Left lung (tissue), 4 donors: ENCODE measurements at regions not wholly inside any gene's neighbourhood (a gene's known extent, or its start where the extent isn't known, plus 50 kb on each side); places are given as distances from the start of the nearest gene placed in this dataset.

Experiments used
- ATAC-seq: fragments of 200-7000 bp; cut with Tn5 transposase; one replicate; pipeline ENCODE4 v1.9.1; 2020; ENCODE audit warnings: moderate library complexity
- DNase-seq, 4 donors: peaks; one replicate each; pipeline ENCODE4 v3.0.0-alpha.2; 2013 to 2020
- H3K27ac ChIP-seq, 2 donors: fragments of 200-600 bp; sonication (generic) in 1 of 2; one replicate each; pipeline versions ENCODE4 v1.5.0 to v1.8.0; 2020 to 2021
- H3K27me3 ChIP-seq, 2 donors: fragments of 200-600 bp; sonication (generic) in 1 of 2; one replicate each; pipeline versions ENCODE4 v1.5.0 to v1.8.0; 2020 to 2021
- H3K36me3 ChIP-seq, 2 donors: fragments of 200-600 bp; sonication (generic) in 1 of 2; one replicate each; pipeline versions ENCODE4 v1.5.0 to v1.8.0; 2020 to 2021
- H3K4me1 ChIP-seq, 2 donors: fragments of 200-600 bp; one replicate each; pipeline ENCODE4 v1.8.0; 2021
- H3K4me3 ChIP-seq, 2 donors: fragments of 200-600 bp; sonication (generic) in 1 of 2; one replicate each; pipeline versions ENCODE4 v1.5.0 to v1.8.0; 2020 to 2021; ENCODE audit warnings: mild to moderate bottlenecking in 1 of 2
- H3K9me3 ChIP-seq, 2 donors: fragments of 200-600 bp; sonication (generic) in 1 of 2; one replicate each; pipeline versions ENCODE4 v1.5.0 to v1.8.0; 2020 to 2021
- intact Hi-C, 2 donors: fragments of 100-400 bp; cut with DNase I; formaldehyde crosslinking; loops; one replicate each; pipeline versions ENCODE4 v1.11.2 to v1.14.2; 2022
- TF ChIP-seq, protein P1 (sequence below), 2 donors: fragments of 200-600 bp; sonication (generic) in 1 of 2; IDR thresholded peaks; one replicate each; pipeline versions ENCODE4 v1.5.0 to v1.8.0; 2021; ENCODE audit warnings: antibody characterized with exemption in 2 of 2
- donor health status: DM: no; HTN: yes; CAD: no.
- donor health status: DM: no; HTN: no; CAD: no.

- no peak overlapping the region for H3K27ac ChIP-seq
- intact Hi-C loops, result no loop called here
- DNase-seq (no peak), ATAC-seq (no peak)
- H3K4me3 ChIP-seq, result no peak overlapping the region
- no peaks in the 10 kb centered on the region for H3K36me3 ChIP-seq
- H3K27me3 ChIP-seq, result no peaks in the 10 kb centered on the region
- H3K4me1 ChIP-seq, result no peaks in the 10 kb centered on the region
- TF ChIP-seq, protein P1, sequence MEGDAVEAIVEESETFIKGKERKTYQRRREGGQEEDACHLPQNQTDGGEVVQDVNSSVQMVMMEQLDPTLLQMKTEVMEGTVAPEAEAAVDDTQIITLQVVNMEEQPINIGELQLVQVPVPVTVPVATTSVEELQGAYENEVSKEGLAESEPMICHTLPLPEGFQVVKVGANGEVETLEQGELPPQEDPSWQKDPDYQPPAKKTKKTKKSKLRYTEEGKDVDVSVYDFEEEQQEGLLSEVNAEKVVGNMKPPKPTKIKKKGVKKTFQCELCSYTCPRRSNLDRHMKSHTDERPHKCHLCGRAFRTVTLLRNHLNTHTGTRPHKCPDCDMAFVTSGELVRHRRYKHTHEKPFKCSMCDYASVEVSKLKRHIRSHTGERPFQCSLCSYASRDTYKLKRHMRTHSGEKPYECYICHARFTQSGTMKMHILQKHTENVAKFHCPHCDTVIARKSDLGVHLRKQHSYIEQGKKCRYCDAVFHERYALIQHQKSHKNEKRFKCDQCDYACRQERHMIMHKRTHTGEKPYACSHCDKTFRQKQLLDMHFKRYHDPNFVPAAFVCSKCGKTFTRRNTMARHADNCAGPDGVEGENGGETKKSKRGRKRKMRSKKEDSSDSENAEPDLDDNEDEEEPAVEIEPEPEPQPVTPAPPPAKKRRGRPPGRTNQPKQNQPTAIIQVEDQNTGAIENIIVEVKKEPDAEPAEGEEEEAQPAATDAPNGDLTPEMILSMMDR (IDR thresholded peaks at IDR 0.05), result no peak
- H3K9me3 ChIP-seq, result peaks cover 0 to 28% of the 10 kb centered on the region in 2 donors
These were observed 170.0 kb upstream of the GYPA start for GRCh38 chr4:144310535-144310934.

- Histone ChIP-seq H3K36me3 (no peaks in the 10 kb centered on the region), H3K27me3 (no peaks in the 10 kb centered on the region), H3K9me3 (peaks cover 0 to 37% of the 10 kb centered on the region in 2 donors), H3K4me1 (no peaks in the 10 kb centered on the region), H3K4me3 (no peak overlapping the region), H3K27ac (no peak overlapping the region)
- ATAC-seq (no peak), DNase-seq (no peak)
- intact Hi-C loops, result no loop called here
- TF ChIP-seq, protein P1 (IDR thresholded peaks at IDR 0.05), result no peak
These were observed 172.9 kb upstream of the GYPA start for GRCh38 chr4:144313370-144313769.

- H3K36me3 ChIP-seq, result no peaks in the 10 kb centered on the region
- H3K27me3 ChIP-seq, result no peaks in the 10 kb centered on the region
These were observed 176.4 kb upstream of the GYPA start for GRCh38 chr4:144316869-144317268.

DNA sequence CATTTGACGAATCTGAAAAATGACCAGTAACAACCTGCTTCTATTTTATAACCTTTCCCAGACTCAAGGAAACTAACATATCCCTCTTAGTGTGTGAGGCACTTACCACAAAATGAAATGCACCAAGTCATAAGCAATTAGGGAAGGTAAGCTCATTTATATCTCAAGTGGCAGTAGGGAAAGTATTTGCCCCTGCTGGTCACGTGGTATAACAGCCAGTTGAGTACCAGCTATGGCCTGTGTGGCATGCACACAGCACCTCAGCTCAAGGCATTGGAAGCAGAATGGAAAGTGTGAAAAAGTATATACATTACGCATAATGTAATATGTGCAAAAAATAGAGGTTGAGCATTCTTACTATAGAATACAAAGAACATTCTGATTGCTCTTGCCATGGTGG, 178.3 kb upstream of the GYPA start:
- no peak overlapping the region for H3K27ac ChIP-seq
- H3K36me3 ChIP-seq, result no peaks in the 10 kb centered on the region
- H3K4me3 ChIP-seq, result no peak overlapping the region
- no peaks in the 10 kb centered on the region for H3K4me1 ChIP-seq
- H3K27me3 ChIP-seq, result no peaks in the 10 kb centered on the region
- TF ChIP-seq, protein P1 (IDR thresholded peaks at IDR 0.05), result no peak
- ATAC-seq, result no peak
- peaks cover 0 to 26% of the 10 kb centered on the region in 2 donors for H3K9me3 ChIP-seq
- intact Hi-C loops, result no loop called here
- no peak for DNase-seq

More at GRCh38 chr4:144316869-144317268, 176.4 kb upstream of the GYPA start:
- H3K4me3 ChIP-seq, result no peak overlapping the region
- ATAC-seq (no peak), DNase-seq (no peak)
- no peak overlapping the region for H3K27ac ChIP-seq
- H3K4me1 ChIP-seq, result no peaks in the 10 kb centered on the region
- TF ChIP-seq, protein P1 (IDR thresholded peaks at IDR 0.05), result no peak
- intact Hi-C loops, result no loop called here
- peaks cover 0 to 34% of the 10 kb centered on the region in 2 donors for H3K9me3 ChIP-seq

- no peak for ATAC-seq
- no peaks in the 10 kb centered on the region for H3K27me3 ChIP-seq
- intact Hi-C loops, result no loop called here
- H3K9me3 ChIP-seq, result no peaks in the 10 kb centered on the region
- TF ChIP-seq, protein P1 (IDR thresholded peaks at IDR 0.05), result no peak
- no peak overlapping the region for H3K4me3 ChIP-seq
- no peaks in the 10 kb centered on the region for H3K36me3 ChIP-seq
- H3K27ac ChIP-seq, result no peak overlapping the region
- H3K4me1 ChIP-seq, result no peaks in the 10 kb centered on the region
- DNase-seq, result no peak
These were observed 196.1 kb upstream of the GYPA start for GRCh38 chr4:144336633-144337032.
